IMR-90 (cell line): ENCODE measurements at regions not wholly inside any gene's neighbourhood (a gene's known extent, or its start where the extent isn't known, plus 50 kb on each side); places are given as distances from the start of the nearest gene placed in this dataset.

Experiments used
- ATAC-seq: fragments of 200-7000 bp; cut with Tn5 transposase; 2 replicates; pipeline ENCODE4 v1.9.1; 2020; ENCODE audit warnings: low read depth, mild to moderate bottlenecking, moderate library complexity
- BruUV-seq: library from RNA; stranded (reverse); fragments of 400-500 nt; replicated peaks from 2 replicates; lab custom pipeline; 2021; lab: Mats Ljungman, UMichigan
- CTCF ChIA-PET: fragments of 300-600 bp; formaldehyde crosslinking; extraction: SDS; loops from one replicate; lab custom pipeline; 2021; ENCODE audit warnings: antibody characterized with exemption; lab: Yijun Ruan, JAX
- POLR2A ChIA-PET: fragments of 300-600 bp; sonication (Branson Sonifier 250); formaldehyde crosslinking; loops from one replicate; lab custom pipeline; 2022; ENCODE audit warnings: antibody characterized with exemption; ENCODE audit not compliant: unreplicated experiment; lab: Charles Lee
- DNase-seq: peaks from one replicate; pipeline ENCODE4 v3.0.0; 2013
- H2AFZ ChIP-seq: replicated peaks from 2 replicates; pipeline ENCODE3; 2013; ENCODE audit warnings: low read length, mild to moderate bottlenecking; ENCODE audit not compliant: poor library complexity
- H2AK5ac ChIP-seq: 2 replicates; pipeline ENCODE4 v1.6.1; 2013; ENCODE audit warnings: low read depth, low read length, inconsistent platforms
- H2AK9ac ChIP-seq: replicated peaks from 2 replicates; pipeline ENCODE3; 2013; ENCODE audit warnings: mild to moderate bottlenecking, low read depth, low read length, moderate library complexity; ENCODE audit not compliant: poor library complexity
- H2BK120ac ChIP-seq: 2 replicates; pipeline ENCODE4 v1.6.1; 2013; ENCODE audit warnings: low read depth, low read length, inconsistent platforms
- H2BK15ac ChIP-seq: 3 replicates; pipeline ENCODE4 v1.6.1; 2013; ENCODE audit warnings: low read depth, low read length, inconsistent platforms
- H2BK20ac ChIP-seq: 2 replicates; pipeline ENCODE4 v1.6.1; 2013; ENCODE audit warnings: low read depth, mild to moderate bottlenecking, inconsistent platforms, low read length, moderate library complexity
- H2BK5ac ChIP-seq: 2 replicates; pipeline ENCODE4 v1.6.1; 2013; ENCODE audit warnings: mild to moderate bottlenecking, low read depth, low read length, inconsistent platforms; ENCODE audit not compliant: poor library complexity, severe bottlenecking
- H3K14ac ChIP-seq: replicated peaks from 2 replicates; pipeline ENCODE4 v1.6.1; 2013; ENCODE audit warnings: low read depth, low read length, inconsistent platforms
- H3K18ac ChIP-seq: 2 replicates; pipeline ENCODE4 v1.6.1; 2013; ENCODE audit warnings: low read depth, low read length, control low read depth
- H3K23ac ChIP-seq: 2 replicates; pipeline ENCODE4 v1.6.1; 2013; ENCODE audit warnings: low read depth, low read length, inconsistent platforms
- H3K27ac ChIP-seq: 2 replicates; pipeline ENCODE4 v1.5.1; 2013; ENCODE audit warnings: mild to moderate bottlenecking, control low read depth, low read length; ENCODE audit not compliant: insufficient read depth
- H3K27me3 ChIP-seq: 2 replicates; pipeline ENCODE4 v1.6.1; 2013; ENCODE audit warnings: low read length; ENCODE audit not compliant: control insufficient read depth, insufficient read depth
- H3K36me3 ChIP-seq: 2 replicates; pipeline ENCODE4 v1.6.1; 2013; ENCODE audit warnings: low read length, mixed read lengths; ENCODE audit not compliant: control insufficient read depth, insufficient read depth
- H3K4ac ChIP-seq: 2 replicates; pipeline ENCODE4 v1.6.1; 2013; ENCODE audit warnings: low read depth, low read length, inconsistent platforms
- H3K4me1 ChIP-seq: 2 replicates; pipeline ENCODE4 v1.6.1; 2013; ENCODE audit warnings: low read length, mixed read lengths; ENCODE audit not compliant: control insufficient read depth, insufficient read depth
- H3K4me2 ChIP-seq: 2 replicates; pipeline ENCODE4 v1.6.1; 2013; ENCODE audit warnings: low read depth, mild to moderate bottlenecking, control low read depth, low read length, moderate library complexity
- H3K4me3 ChIP-seq: 2 replicates; pipeline ENCODE4 v1.5.1; 2013; ENCODE audit warnings: low read depth, mild to moderate bottlenecking, control low read depth, low read length, moderate library complexity; ENCODE audit not compliant: insufficient read depth
- H3K56ac ChIP-seq: 2 replicates; pipeline ENCODE4 v1.6.1; 2013; ENCODE audit warnings: low read length, inconsistent platforms; ENCODE audit not compliant: insufficient read depth; ENCODE audit errors: extremely low read depth
- H3K79me1 ChIP-seq, 2 experiments: 2 replicates each; pipeline ENCODE4 v1.6.1; 2013; ENCODE audit warnings: low read length in 2 of 2, inconsistent platforms in 1 of 2, low read depth in 1 of 2
- H3K9ac ChIP-seq: 2 replicates; pipeline ENCODE4 v1.6.1; 2013; ENCODE audit warnings: low read depth, low read length, control low read depth
- H3K9me1 ChIP-seq: 2 replicates; pipeline ENCODE4 v1.6.1; 2013; ENCODE audit warnings: low read length, inconsistent platforms; ENCODE audit not compliant: insufficient read depth
- H3K9me3 ChIP-seq: 2 replicates; pipeline ENCODE4 v1.6.1; 2013; ENCODE audit warnings: low read length; ENCODE audit not compliant: control insufficient read depth, insufficient read depth
- H4K20me1 ChIP-seq: 2 replicates; pipeline ENCODE4 v1.6.1; 2013; ENCODE audit warnings: low read length, inconsistent platforms; ENCODE audit not compliant: insufficient read depth
- H4K5ac ChIP-seq: 2 replicates; pipeline ENCODE4 v1.6.1; 2013; ENCODE audit warnings: mild to moderate bottlenecking, low read depth, low read length, control low read depth
- H4K8ac ChIP-seq, 2 experiments: 2 replicates each; pipeline ENCODE4 v1.6.1; 2013; ENCODE audit warnings: low read depth in 2 of 2, low read length in 2 of 2, control low read depth in 1 of 2, inconsistent platforms in 1 of 2
- H4K91ac ChIP-seq: 2 replicates; pipeline ENCODE4 v1.6.1; 2013; ENCODE audit warnings: low read depth, low read length, inconsistent platforms; ENCODE audit not compliant: insufficient read depth
- BHLHE40 ChIP-seq: fragments of 150-350 bp; IDR thresholded peaks from 2 replicates; pipeline ENCODE4 v1.6.1; 2016; ENCODE audit warnings: mild to moderate bottlenecking, low read depth, low read length
- CEBPB ChIP-seq: IDR thresholded peaks from 2 replicates; pipeline ENCODE4 v1.6.1; 2012; ENCODE audit warnings: low read depth, low read length, improper control_type of control experiment
- FOS ChIP-seq: fragments of 150-350 bp; IDR thresholded peaks from 2 replicates; pipeline ENCODE4 v1.6.1; 2016; ENCODE audit warnings: low read depth, low read length
- MAFK ChIP-seq: IDR thresholded peaks from 2 replicates; pipeline ENCODE4 v1.6.1; 2012; ENCODE audit warnings: low read depth, low read length, improper control_type of control experiment
- MAZ ChIP-seq: IDR thresholded peaks from 2 replicates; pipeline ENCODE4 v1.6.1; 2012; ENCODE audit warnings: low read depth, mild to moderate bottlenecking, low read length, improper control_type of control experiment, moderate library complexity, borderline replicate concordance
- dilution Hi-C: fragments of 300-500 bp; cut with HindIII; formaldehyde crosslinking; loops from one replicate; pipeline ENCODE4 v1.14.3; 2018; ENCODE audit warnings: low sequenced_read_pairs; ENCODE audit not compliant: unreplicated experiment
- in situ Hi-C: fragments of 300-500 bp; cut with MboI; formaldehyde crosslinking; loops from 3 replicates; pipeline ENCODE4 v1.14.3; 2019; ENCODE audit warnings: low sequenced_read_pairs, inconsistent platforms, mixed read lengths
- intact Hi-C: fragments of 100-400 bp; cut with micrococcal nuclease; formaldehyde crosslinking; loops from 2 replicates; pipeline ENCODE4 v1.10.0; 2022

- Histone ChIP-seq H2BK20ac (no peak overlapping the region), H2AK5ac (no peak overlapping the region), H3K9me3 (peaks cover 8% of the 10 kb centered on the region), H3K79me1 (no peaks in the 10 kb centered on the region), H2AFZ (no peak overlapping the region), H4K20me1 (no peaks in the 10 kb centered on the region), H3K9ac (no peak overlapping the region), H3K36me3 (no peaks in the 10 kb centered on the region), H3K4ac (no peak overlapping the region), H4K8ac (no peak overlapping the region), H2BK5ac (no peak overlapping the region), H3K4me3 (no peak overlapping the region), H3K9me1 (no peaks in the 10 kb centered on the region), H3K4me1 (no peaks in the 10 kb centered on the region), H4K5ac (no peak overlapping the region), H2BK120ac (no peak overlapping the region), H3K4me2 (no peak overlapping the region), H3K23ac (no peak overlapping the region), H3K14ac (no peak overlapping the region), H2BK15ac (no peak overlapping the region), H3K18ac (no peak overlapping the region), H3K27me3 (no peaks in the 10 kb centered on the region), H3K56ac (no peak overlapping the region), H4K91ac (no peak overlapping the region), H3K27ac (no peak overlapping the region), H2AK9ac (no peak overlapping the region)
- ATAC-seq (no peak), DNase-seq (no peak)
- in situ Hi-C loops: no loop called here
- TF ChIP-seq BHLHE40 (no peak), FOS (no peak), CEBPB (no peak), MAZ (no peak), MAFK (no peak)
- intact Hi-C loops: no loop called here
- no TSS peak for BruUV-seq
- ChIA-PET CTCF (no interaction called here), POLR2A (no interaction called here)
- dilution Hi-C loops: no loop called here
These were observed 1099.8 kb upstream of the CRIM1 start for GRCh38 chr2:35255826-35256225.
